T-helper 2 cell (primary cell): ENCODE measurements at regions not wholly inside any gene's neighbourhood (a gene's known extent, or its start where the extent isn't known, plus 50 kb on each side); places are given as distances from the start of the nearest gene placed in this dataset.

Experiments
- DNase-seq, 5 experiments: peaks; one replicate each; pipeline versions ENCODE4 v3.0.0 to v3.0.0-alpha.2; 2012 to 2022

DNA sequence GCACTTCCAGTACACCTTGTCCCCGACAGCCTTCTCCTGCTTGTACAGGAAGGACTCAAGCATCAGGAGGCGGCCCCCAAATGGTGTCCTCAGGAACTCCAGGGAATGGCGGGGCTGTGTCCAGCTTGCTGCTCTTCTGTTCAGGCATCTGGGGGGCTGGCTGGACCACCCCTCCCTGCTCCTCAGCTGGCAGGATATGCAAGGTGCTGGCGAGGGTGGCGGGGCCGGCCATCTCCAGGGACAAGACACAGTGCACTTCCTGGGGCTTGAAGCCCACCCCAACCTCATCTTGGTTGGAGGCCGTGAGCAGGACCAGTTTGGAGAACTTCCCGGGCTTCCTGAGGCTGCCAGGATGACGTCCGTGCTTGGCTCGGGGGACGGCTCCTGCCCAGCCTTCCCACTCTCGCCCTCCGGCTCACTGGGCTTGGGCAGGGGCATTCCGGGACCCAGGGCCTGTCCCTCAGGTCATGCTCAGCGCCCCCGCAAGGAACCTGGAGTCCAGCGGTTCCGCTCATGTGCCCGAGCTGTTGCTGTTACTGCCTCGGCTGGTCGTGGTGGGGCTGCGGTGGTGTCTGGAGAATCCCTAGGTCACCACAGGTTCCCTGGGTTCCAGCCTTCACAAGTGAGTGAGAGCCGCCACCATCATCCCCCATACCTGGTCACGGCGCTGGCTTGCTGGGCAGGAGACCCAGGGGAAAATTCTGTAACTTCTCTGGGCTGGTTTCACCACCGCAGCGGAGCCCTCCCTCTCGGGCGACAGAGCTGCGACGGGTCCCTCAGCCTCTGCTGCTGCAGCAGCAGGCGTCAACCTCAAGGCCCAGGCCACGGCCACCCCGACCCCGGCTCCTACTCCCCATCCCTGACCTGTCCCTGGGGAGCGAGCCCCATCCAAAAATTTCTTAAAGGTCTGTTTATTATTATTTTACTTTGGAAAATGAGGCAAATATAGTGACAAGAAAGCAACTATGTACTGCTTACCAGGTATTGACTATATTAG is 82.8 kb upstream of the FXR1 start:
- DNase-seq = no peak

GRCh38 chr3:180835501-180835900 is 77.0 kb upstream of the FXR1 start:
- DNase-seq = no peak

DNA sequence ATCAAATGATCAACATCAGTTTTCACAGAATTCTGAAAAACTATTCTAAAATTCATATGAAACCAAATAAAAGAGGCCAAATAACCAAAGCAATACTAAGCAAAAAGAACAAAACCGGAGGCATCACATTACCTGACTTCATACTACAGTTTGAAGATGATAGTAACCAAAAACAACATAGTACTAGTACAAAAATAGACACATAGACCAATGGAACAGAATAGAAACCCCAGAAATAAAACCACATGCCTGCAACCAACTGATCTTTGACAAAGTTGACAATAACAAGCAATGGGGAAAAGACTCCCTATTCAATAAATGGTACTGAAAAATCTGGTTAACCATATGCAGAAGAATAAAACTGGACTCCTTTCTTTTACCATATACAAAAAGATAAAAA is 75.7 kb upstream of the FXR1 start:
- DNase-seq = no peak

DNA sequence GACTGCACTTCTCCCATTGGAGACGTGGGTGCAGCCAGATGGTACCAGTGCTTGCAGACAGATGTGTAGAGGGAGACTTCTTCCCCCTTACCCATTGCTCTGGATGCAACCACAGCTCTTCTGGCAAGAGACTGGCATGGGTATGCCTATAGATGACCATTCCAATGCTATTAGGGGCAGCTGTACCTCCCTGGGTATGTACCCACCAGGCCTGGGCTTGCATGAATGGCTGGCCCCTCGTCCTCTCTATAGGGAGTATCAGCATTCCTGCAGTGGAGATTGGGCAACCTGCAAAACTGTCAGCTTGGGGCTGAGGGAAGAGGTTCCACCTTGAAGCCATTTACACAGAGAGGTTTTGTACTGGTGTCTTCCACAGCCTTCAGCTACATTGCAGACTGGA is 57.6 kb upstream of the FXR1 start:
- no peak for DNase-seq

DNA sequence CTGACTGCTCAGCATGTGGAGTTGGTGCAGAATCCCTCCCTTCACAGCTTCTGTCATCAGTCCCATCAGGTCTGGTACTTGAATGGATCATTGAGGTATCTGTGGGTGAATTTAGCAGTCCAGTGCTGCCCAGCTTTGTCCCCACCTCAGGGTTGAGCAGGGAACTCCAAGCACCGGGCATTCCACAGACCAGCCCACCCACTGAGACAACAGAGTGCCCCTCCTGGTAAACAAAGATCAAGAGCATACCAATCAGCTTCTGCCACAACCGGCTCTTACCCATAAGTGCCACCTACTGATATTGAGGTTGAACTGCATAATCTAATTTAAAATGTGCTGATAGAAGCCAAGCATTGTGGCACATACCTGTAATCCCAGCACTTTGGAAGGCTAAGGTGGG is 57.1 kb upstream of the FXR1 start:
- DNase-seq = peak in 1 of 5 experiments; percentile 2

- DNase-seq = no peak
These were observed 56.5 kb upstream of the FXR1 start for GRCh38 chr3:180855956-180856355.

- DNase-seq = no peak
These were observed 52.2 kb upstream of the FXR1 start for GRCh38 chr3:180860180-180860858.
